ENCODE measurements at regions not wholly inside any gene's neighbourhood (a gene's known extent, or its start where the extent isn't known, plus 50 kb on each side); places are given as distances from the start of the nearest gene placed in this dataset.
"Not testable (repeated sequence)": the region's sequence is repeated elsewhere in the genome, so short reads cannot be mapped to it uniquely, and the experiment has no call there.

- DNase-seq (ENCODE audit: low read depth in 2 of 2): peak in 1 of 2 donors; percentile 38
Observed at GRCh38 chr12:46944088-46944487, 118.3 kb upstream of the SLC38A4 start.

GRCh38 chr12:46944771-46945170 lies 119.0 kb upstream of the SLC38A4 start:
- no peak for DNase-seq (ENCODE audit: low read depth in 2 of 2)

- DNase-seq (ENCODE audit: low read depth in 2 of 2): no peak
Observed at GRCh38 chr12:46945591-46945990, 119.8 kb upstream of the SLC38A4 start.

GRCh38 chr12:46946137-46946536 lies 120.3 kb upstream of the SLC38A4 start:
- no peak for DNase-seq (ENCODE audit: low read depth in 2 of 2)

- no peak for DNase-seq (ENCODE audit: low read depth in 2 of 2)
Observed at GRCh38 chr12:46948936-46949545, 123.2 kb upstream of the SLC38A4 start.

- no peak for DNase-seq (ENCODE audit: low read depth in 2 of 2)
Observed at GRCh38 chr12:46950094-46950493, 124.3 kb upstream of the SLC38A4 start.

- DNase-seq (ENCODE audit: low read depth in 2 of 2): no peak
Observed at GRCh38 chr12:46952880-46953483, 126.4 kb upstream of the PCED1B start.

GRCh38 chr12:46956451-46957035 lies 122.9 kb upstream of the PCED1B start:
- DNase-seq (ENCODE audit: low read depth in 2 of 2): no peak

GRCh38 chr12:46958053-46958452 lies 121.4 kb upstream of the PCED1B start:
- DNase-seq (ENCODE audit: low read depth in 2 of 2): no peak

- no peak for DNase-seq (ENCODE audit: low read depth in 2 of 2)
Observed at GRCh38 chr12:46958599-46959290, 120.7 kb upstream of the PCED1B start.

- peak in 1 of 2 donors; percentile 7 for DNase-seq (ENCODE audit: low read depth in 2 of 2)
Observed at GRCh38 chr12:46959502-46959901, 119.9 kb upstream of the PCED1B start.

- no peak for DNase-seq (ENCODE audit: low read depth in 2 of 2)
Observed at GRCh38 chr12:46960681-46961080, 118.7 kb upstream of the PCED1B start.

GRCh38 chr12:46963191-46963590 lies 116.2 kb upstream of the PCED1B start:
- DNase-seq (ENCODE audit: low read depth in 2 of 2): no peak

- DNase-seq (ENCODE audit: low read depth in 2 of 2): no peak
Observed at GRCh38 chr12:46963977-46964971, 115.1 kb upstream of the PCED1B start.

GRCh38 chr12:46965137-46965536 lies 114.3 kb upstream of the PCED1B start:
- DNase-seq (ENCODE audit: low read depth in 2 of 2): no peak

- no peak for DNase-seq (ENCODE audit: low read depth in 2 of 2)
Observed at GRCh38 chr12:46965880-46966279, 113.5 kb upstream of the PCED1B start.

GRCh38 chr12:46970636-46971035 lies 108.8 kb upstream of the PCED1B start:
- DNase-seq (ENCODE audit: low read depth in 2 of 2): no peak

- DNase-seq (ENCODE audit: low read depth in 2 of 2): not testable (repeated sequence)
Observed at GRCh38 chr12:46973937-46974336, 105.5 kb upstream of the PCED1B start.

- no peak for DNase-seq (ENCODE audit: low read depth in 2 of 2)
Observed at GRCh38 chr12:46977871-46978375, 101.5 kb upstream of the PCED1B start.

- DNase-seq (ENCODE audit: low read depth in 2 of 2): no peak
Observed at GRCh38 chr12:46981622-46982021, 97.8 kb upstream of the PCED1B start.
